ENCODE measurements at regions not wholly inside any gene's neighbourhood (a gene's known extent, or its start where the extent isn't known, plus 50 kb on each side); places are given as distances from the start of the nearest gene placed in this dataset.
"Not testable (repeated sequence)": the region's sequence is repeated elsewhere in the genome, so short reads cannot be mapped to it uniquely, and the experiment has no call there.

DNA sequence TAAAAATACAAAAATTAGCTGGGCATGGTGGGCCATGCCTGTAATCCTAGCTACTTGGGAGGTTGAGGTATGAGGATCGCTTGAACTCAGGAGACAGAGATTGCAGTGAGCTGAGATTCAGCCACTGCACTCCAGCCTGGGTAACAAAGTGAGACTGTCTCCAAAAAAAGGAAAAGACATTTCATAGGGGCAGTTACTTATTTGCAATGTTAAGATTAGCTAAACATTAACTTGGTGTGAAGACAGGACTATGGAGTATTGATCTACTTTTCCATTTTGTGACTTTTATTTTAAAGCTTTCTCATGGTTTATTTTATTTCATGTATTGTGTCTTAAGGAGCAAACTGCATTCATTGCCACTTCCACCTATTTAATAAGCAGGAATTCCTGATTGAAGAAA lies 153.0 kb downstream of the UTRN start:
- Histone ChIP-seq H3K4me3 (no peak overlapping the region), H3K36me3 (peaks cover 79% of the 10 kb centered on the region), H3K9me3 (no peaks in the 10 kb centered on the region), H3K27ac (no peak overlapping the region), H3K4me1 (peaks cover 8% of the 10 kb centered on the region), H3K27me3 (ENCODE audit: low read depth) (no peaks in the 10 kb centered on the region)
- intact Hi-C loops (cut with DNase I): no loop called here
- no peak for DNase-seq
- no peak for ATAC-seq
- TF ChIP-seq CTCF (IDR thresholded peaks at IDR 0.05): no peak

DNA sequence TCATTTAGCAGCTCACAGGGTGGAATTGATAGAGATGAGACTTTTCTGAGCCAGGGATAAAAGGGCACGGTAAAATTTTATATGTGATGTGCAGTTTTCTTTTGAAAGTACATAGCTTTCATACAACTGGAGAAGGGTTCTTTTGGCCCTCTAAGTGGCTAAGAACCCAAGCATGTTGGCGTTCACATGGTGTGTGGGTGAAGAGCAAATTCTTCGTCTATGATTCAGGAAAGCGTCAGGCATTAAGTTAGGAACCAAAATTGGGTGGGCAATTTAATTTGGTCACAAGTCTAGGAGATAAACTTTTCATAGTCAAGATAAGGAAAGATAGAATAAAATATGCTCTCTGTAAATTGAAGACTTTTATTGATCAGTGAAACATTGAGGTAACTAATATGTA lies 153.9 kb downstream of the UTRN start:
- H3K4me1 ChIP-seq: peaks cover 8% of the 10 kb centered on the region
- H3K36me3 ChIP-seq: peaks cover 81% of the 10 kb centered on the region
- no peaks in the 10 kb centered on the region for H3K9me3 ChIP-seq
- no peak overlapping the region for H3K4me3 ChIP-seq
- H3K27me3 ChIP-seq (ENCODE audit: low read depth): no peaks in the 10 kb centered on the region
- no peak for TF ChIP-seq CTCF (IDR thresholded peaks at IDR 0.05)
- ATAC-seq: no peak
- intact Hi-C loops (cut with DNase I): no loop called here
- DNase-seq: no peak
- H3K27ac ChIP-seq: no peak overlapping the region

GRCh38 chr6:144441801-144442200 lies 156.7 kb downstream of the UTRN start:
- ATAC-seq; H3K4me1 ChIP-seq; DNase-seq; intact Hi-C loops (cut with DNase I); H3K9me3 ChIP-seq; H3K4me3 ChIP-seq; H3K27me3 ChIP-seq (ENCODE audit: low read depth); H3K27ac ChIP-seq: not testable (repeated sequence)
- H3K36me3 ChIP-seq: peaks cover 94% of the 10 kb centered on the region

DNA sequence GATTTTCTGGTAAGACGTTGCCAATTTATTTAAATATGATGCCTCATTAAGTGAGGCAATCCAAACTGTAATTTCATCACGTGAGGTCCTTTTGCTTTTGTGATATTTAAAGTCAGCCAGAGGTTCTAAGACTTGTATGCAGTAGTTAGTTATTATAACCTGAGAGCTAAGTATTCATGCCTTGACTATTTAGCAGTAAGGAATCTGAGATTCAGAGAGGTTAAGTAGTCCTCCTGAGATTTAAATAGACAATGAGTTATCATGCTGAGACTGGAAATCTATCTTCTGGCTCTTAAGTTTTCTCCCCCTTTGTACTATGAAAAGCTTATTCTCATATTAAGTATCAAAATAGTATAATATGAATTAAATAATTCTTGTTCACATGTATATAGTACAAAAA lies 158.0 kb downstream of the UTRN start:
- no peak for TF ChIP-seq CTCF (IDR thresholded peaks at IDR 0.05)
- ATAC-seq (no peak), DNase-seq (no peak)
- Histone ChIP-seq H3K4me3 (no peak overlapping the region), H3K27me3 (ENCODE audit: low read depth) (no peaks in the 10 kb centered on the region), H3K4me1 (no peaks in the 10 kb centered on the region), H3K9me3 (no peaks in the 10 kb centered on the region), H3K27ac (no peak overlapping the region), H3K36me3 (peaks cover 94% of the 10 kb centered on the region)
- intact Hi-C loops (cut with DNase I): no loop called here

DNA sequence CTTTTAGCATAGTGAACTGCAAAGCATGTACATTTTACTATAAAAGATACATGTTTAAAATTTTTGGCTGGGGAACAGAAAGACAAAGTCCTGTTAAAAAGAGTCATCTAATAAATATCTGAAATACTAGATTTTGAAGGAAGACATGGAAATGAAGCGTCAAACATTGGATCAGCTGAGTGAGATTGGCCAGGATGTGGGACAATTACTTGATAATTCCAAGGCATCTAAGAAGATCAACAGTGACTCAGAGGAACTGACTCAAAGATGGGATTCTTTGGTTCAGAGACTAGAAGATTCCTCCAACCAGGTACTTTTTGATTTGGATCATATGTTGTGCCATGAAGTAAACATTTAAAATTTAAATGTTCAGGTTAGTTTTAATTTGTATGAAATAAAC lies 162.3 kb downstream of the UTRN start:
- Histone ChIP-seq H3K9me3 (no peaks in the 10 kb centered on the region), H3K27me3 (ENCODE audit: low read depth) (no peaks in the 10 kb centered on the region), H3K4me1 (no peaks in the 10 kb centered on the region), H3K4me3 (no peak overlapping the region), H3K36me3 (peaks cover 94% of the 10 kb centered on the region), H3K27ac (no peak overlapping the region)
- ATAC-seq (no peak), DNase-seq (no peak)
- no peak for TF ChIP-seq CTCF (IDR thresholded peaks at IDR 0.05)
- intact Hi-C loops (cut with DNase I): no loop called here

- no peak overlapping the region for H3K27ac ChIP-seq
- no peak for TF ChIP-seq CTCF (IDR thresholded peaks at IDR 0.05)
- no peaks in the 10 kb centered on the region for H3K9me3 ChIP-seq
- no peaks in the 10 kb centered on the region for H3K4me1 ChIP-seq
- peaks cover 98% of the 10 kb centered on the region for H3K36me3 ChIP-seq
- H3K27me3 ChIP-seq (ENCODE audit: low read depth): no peaks in the 10 kb centered on the region
- ATAC-seq (no peak), DNase-seq (no peak)
- H3K4me3 ChIP-seq: no peak overlapping the region
- intact Hi-C loops (cut with DNase I): no loop called here
Measured at GRCh38 chr6:144449218-144449617, 164.1 kb downstream of the UTRN start.
